OCI-LY7 (cell line): ENCODE measurements at regions not wholly inside any gene's neighbourhood (a gene's known extent, or its start where the extent isn't known, plus 50 kb on each side); places are given as distances from the start of the nearest gene placed in this dataset.

Experiments
- BruUV-seq: library from RNA; stranded (reverse); fragments of 400-500 nt; replicated peaks from 2 replicates; lab custom pipeline; 2021; lab: Mats Ljungman, UMichigan
- CTCF ChIA-PET: fragments of 300-600 bp; sonication (Branson Sonifier 250); formaldehyde crosslinking; loops from one replicate; lab custom pipeline; 2022; ENCODE audit warnings: antibody characterized with exemption; ENCODE audit not compliant: unreplicated experiment; lab: Charles Lee
- POLR2A ChIA-PET: fragments of 300-600 bp; sonication (Branson Sonifier 250); formaldehyde crosslinking; loops from one replicate; lab custom pipeline; 2022; ENCODE audit warnings: antibody characterized with exemption; lab: Charles Lee
- DNase-seq: peaks from one replicate; pipeline ENCODE4 v3.0.0-alpha.2; 2015; ENCODE audit warnings: low spot score
- H2AFZ ChIP-seq: fragments of 200-600 bp; sonication (generic), shearing (Covaris generic); 2 replicates; pipeline ENCODE4 v1.6.1; 2014; ENCODE audit warnings: mild to moderate bottlenecking, antibody characterized with exemption, low read length, moderate library complexity
- H3K27ac ChIP-seq: fragments of 200-600 bp; sonication (generic); 2 replicates; pipeline ENCODE4 v1.5.1; 2014; ENCODE audit warnings: mixed run types, low read depth, mild to moderate bottlenecking, moderate library complexity, low read length, inconsistent platforms; ENCODE audit not compliant: poor library complexity, severe bottlenecking
- H3K36me3 ChIP-seq: fragments of 200-600 bp; sonication (generic); 2 replicates; pipeline ENCODE4 v1.6.1; 2014; ENCODE audit warnings: mild to moderate bottlenecking, antibody characterized with exemption, low read length, moderate library complexity, mixed read lengths; ENCODE audit not compliant: insufficient read depth
- H3K4me1 ChIP-seq: fragments of 200-600 bp; sonication (generic); 2 replicates; pipeline ENCODE4 v1.5.1; 2014; ENCODE audit warnings: mild to moderate bottlenecking, low read length; ENCODE audit not compliant: insufficient read depth, poor library complexity, severe bottlenecking
- H3K4me2 ChIP-seq: fragments of 200-600 bp; sonication (generic); 2 replicates; pipeline ENCODE4 v1.6.1; 2014; ENCODE audit warnings: mild to moderate bottlenecking, low read length
- H3K4me3 ChIP-seq: fragments of 200-600 bp; sonication (generic); 2 replicates; pipeline ENCODE4 v1.5.1; 2014; ENCODE audit warnings: mild to moderate bottlenecking, low read depth, low read length; ENCODE audit not compliant: poor library complexity, severe bottlenecking
- H3K79me2 ChIP-seq: fragments of 200-600 bp; sonication (generic); 2 replicates; pipeline ENCODE4 v1.6.1; 2016; ENCODE audit warnings: low read depth, mild to moderate bottlenecking, low read length, moderate library complexity, mixed read lengths; ENCODE audit not compliant: insufficient read depth
- H3K9me2 ChIP-seq: fragments of 200-600 bp; sonication (generic); 2 replicates; pipeline ENCODE4 v1.6.1; 2016; ENCODE audit warnings: mild to moderate bottlenecking, low read length, mixed read lengths; ENCODE audit not compliant: insufficient read depth
- H3K9me3 ChIP-seq: fragments of 200-600 bp; sonication (generic); 2 replicates; pipeline ENCODE4 v1.6.1; 2014; ENCODE audit warnings: mild to moderate bottlenecking, mixed run types, low read length, mixed read lengths
- H4K20me1 ChIP-seq: fragments of 200-600 bp; sonication (generic); 2 replicates; pipeline ENCODE4 v1.6.1; 2014; ENCODE audit warnings: mild to moderate bottlenecking, antibody characterized with exemption, low read length, moderate library complexity, mixed read lengths; ENCODE audit not compliant: insufficient read depth
- EZH2phosphoT487 ChIP-seq: fragments of 200-600 bp; sonication (generic); IDR thresholded peaks from 2 replicates; pipeline ENCODE4 v1.6.1; 2018; ENCODE audit warnings: low read depth, borderline replicate concordance, mild to moderate bottlenecking, mixed run types, antibody characterized with exemption, low read length, moderate library complexity, mixed read lengths
- intact Hi-C: fragments of 100-400 bp; cut with micrococcal nuclease; formaldehyde crosslinking; loops from one replicate; pipeline ENCODE4 v1.10.0; 2022; ENCODE audit not compliant: unreplicated experiment
- TF ChIP-seq, protein P1 (sequence below): fragments of 200-600 bp; sonication (generic); conservative IDR thresholded peaks from 2 replicates; pipeline ENCODE4 v1.5.1; 2014; ENCODE audit warnings: mild to moderate bottlenecking, antibody characterized with exemption, low read length, moderate library complexity, mixed read lengths

DNA sequence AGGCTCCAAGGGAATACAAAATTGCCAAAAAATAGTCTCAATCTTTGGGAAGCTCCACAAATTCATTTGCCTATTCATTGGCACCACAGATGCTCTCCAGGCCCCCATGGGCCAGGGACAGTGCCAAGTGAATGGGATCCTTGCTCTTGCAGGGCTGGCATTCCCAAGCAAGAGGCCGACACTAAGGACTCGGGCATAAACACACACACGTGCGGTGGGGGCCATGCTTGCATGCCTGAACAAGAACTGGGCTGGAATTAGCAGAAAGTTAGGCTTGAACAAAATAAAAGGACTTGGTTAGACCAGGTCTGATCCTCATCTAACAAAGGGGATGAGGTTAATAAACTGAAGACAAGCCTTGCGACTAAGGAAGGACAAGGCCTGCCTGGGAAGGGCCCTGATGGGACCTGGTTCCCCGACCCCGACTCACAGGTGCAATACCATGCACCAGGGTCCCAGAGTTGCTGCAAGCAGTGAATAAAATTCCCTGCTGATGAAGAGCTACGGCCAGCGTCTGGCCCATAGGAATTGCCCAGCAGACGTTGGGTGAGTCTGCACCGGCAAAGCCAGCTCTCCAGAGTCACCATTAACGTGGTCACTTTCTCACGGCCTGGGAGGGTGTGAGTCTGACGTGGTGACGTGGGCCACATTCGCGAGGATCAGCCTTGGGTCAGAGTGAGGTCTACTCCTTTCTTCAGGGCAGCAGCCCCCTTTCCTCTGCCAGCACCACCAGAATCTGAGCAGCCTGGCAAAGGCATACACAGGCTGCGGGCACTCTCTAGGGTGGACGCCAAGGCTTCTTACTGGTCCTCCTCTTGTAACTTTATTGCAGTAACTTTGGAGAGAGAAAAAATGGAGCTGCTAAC, 77.4 kb upstream of the FCN1 start:
- H3K9me2 ChIP-seq, result no peaks in the 10 kb centered on the region
- H3K9me3 ChIP-seq, result peaks cover 10% of the 10 kb centered on the region; the same call in 1 of the 2 replicates
- no peaks in the 10 kb centered on the region for H3K79me2 ChIP-seq
- intact Hi-C loops, result no loop called here
- no peak for DNase-seq
- TF ChIP-seq, protein P1, sequence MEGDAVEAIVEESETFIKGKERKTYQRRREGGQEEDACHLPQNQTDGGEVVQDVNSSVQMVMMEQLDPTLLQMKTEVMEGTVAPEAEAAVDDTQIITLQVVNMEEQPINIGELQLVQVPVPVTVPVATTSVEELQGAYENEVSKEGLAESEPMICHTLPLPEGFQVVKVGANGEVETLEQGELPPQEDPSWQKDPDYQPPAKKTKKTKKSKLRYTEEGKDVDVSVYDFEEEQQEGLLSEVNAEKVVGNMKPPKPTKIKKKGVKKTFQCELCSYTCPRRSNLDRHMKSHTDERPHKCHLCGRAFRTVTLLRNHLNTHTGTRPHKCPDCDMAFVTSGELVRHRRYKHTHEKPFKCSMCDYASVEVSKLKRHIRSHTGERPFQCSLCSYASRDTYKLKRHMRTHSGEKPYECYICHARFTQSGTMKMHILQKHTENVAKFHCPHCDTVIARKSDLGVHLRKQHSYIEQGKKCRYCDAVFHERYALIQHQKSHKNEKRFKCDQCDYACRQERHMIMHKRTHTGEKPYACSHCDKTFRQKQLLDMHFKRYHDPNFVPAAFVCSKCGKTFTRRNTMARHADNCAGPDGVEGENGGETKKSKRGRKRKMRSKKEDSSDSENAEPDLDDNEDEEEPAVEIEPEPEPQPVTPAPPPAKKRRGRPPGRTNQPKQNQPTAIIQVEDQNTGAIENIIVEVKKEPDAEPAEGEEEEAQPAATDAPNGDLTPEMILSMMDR, result no peak
- TF ChIP-seq EZH2phosphoT487, result no peak
- BruUV-seq, result no TSS peak
- H3K36me3 ChIP-seq, result no peaks in the 10 kb centered on the region
- ChIA-PET CTCF (no interaction called here), POLR2A (no interaction called here)
- no peaks in the 10 kb centered on the region for H4K20me1 ChIP-seq
- H2AFZ ChIP-seq, result no peak overlapping the region
- H3K4me1 ChIP-seq, result no peaks in the 10 kb centered on the region
- no peak overlapping the region for H3K4me2 ChIP-seq
- H3K4me3 ChIP-seq, result no peak overlapping the region
- H3K27ac ChIP-seq, result no peak overlapping the region

DNA sequence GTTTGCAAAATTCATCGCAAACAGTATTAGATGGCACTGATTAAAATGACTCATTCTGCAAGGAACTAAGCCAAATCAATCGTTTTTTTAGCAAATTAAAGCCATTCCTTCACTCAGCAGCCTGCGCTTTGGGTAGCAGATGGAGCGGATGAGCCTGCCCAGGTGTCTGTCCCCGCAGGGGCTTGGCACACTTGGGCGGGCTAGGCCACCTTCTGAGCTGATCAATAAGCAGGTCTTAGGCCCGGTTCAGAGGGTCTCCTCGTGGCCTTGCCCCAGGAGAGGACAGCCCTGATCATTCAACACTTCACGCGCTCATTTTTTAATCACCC, 78.0 kb upstream of the FCN1 start:
- H3K36me3 ChIP-seq, result no peaks in the 10 kb centered on the region
- CTCF ChIA-PET, result no interaction called here

More for the DNA sequence above, 78.0 kb upstream of the FCN1 start:
- no peaks in the 10 kb centered on the region for H3K4me1 ChIP-seq
- POLR2A ChIA-PET, result no interaction called here
- H2AFZ ChIP-seq, result no peak overlapping the region
- DNase-seq, result no peak
- H3K27ac ChIP-seq, result no peak overlapping the region
- no peak overlapping the region for H3K4me3 ChIP-seq
- intact Hi-C loops, result no loop called here
- H3K9me3 ChIP-seq, result peaks cover 16% of the 10 kb centered on the region; the same call in 1 of the 2 replicates
- no peak overlapping the region for H3K4me2 ChIP-seq
- TF ChIP-seq, protein P1, result no peak
- TF ChIP-seq EZH2phosphoT487, result no peak
- no peaks in the 10 kb centered on the region for H4K20me1 ChIP-seq
- no peaks in the 10 kb centered on the region for H3K9me2 ChIP-seq
- no TSS peak for BruUV-seq
- no peaks in the 10 kb centered on the region for H3K79me2 ChIP-seq
